GM19468 (cell line): ENCODE measurements at regions not wholly inside any gene's neighbourhood (a gene's known extent, or its start where the extent isn't known, plus 50 kb on each side); places are given as distances from the start of the nearest gene placed in this dataset.

ENCODE experiments used
- ATAC-seq: cut with Tn5 transposase; IDR thresholded peaks from one replicate; pipeline ENCODE4 v1.9.1; 2021; ENCODE audit warnings: mild to moderate bottlenecking, moderate library complexity, moderate number of reproducible peaks; ENCODE audit not compliant: unreplicated experiment; ENCODE audit errors: extremely low read depth

DNA sequence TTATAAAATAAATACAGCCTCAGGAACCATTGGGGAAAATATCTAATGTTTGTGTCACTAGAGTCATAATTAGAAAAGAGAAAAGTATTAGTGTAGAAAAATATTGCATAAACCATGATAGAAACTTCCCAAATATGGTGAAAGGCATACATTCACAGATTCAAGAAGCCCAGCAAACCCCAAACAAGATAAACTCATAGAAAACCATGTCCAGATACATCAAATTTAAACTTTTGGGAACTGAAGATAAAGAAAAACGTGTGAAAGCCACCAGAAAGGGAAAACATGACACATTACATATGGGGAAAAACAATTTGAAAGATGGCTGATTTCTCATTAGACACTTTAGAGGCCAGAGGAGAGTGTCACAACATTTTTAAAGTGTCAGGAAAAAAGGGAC lies 236.5 kb upstream of the FN1 start:
- no peak for ATAC-seq

DNA sequence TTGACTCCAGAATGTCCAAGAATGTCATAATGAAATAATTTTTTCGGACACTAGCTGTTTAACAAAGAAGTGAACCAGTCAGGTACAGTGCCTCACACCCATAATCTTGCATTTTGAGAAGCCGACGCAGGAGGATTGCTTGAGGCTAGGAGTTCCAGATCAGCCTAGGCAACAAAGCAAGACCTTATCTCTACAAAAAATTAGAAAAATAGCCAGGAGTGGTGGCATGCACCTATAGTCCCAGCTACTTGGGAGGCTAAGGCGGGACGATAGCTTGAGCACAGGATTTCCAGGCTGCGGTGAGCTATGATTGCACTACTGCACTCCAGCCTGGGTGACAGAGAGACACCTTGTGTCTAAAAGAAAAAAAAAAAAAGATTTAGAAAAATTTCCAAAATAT lies 235.8 kb upstream of the FN1 start:
- no peak for ATAC-seq

DNA sequence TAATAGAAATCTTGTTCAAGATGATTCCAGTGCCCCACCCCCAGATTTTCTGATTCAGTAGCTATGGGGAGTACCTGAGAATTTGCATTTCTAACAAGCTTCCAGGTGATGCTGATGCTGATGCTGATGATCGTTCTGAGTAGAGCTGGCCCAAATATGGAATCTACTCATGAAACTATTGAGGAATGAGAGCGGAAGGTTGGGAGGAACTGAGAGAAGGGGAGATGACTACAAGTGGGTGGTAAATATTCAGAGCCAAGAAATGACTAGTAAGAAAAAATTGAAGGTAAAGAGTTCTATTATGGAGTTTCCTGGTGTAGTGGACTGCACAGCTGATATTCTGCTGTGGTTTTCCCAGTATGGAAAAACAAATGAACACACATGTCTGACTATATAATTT lies 235.4 kb upstream of the FN1 start:
- ATAC-seq, result no peak

DNA sequence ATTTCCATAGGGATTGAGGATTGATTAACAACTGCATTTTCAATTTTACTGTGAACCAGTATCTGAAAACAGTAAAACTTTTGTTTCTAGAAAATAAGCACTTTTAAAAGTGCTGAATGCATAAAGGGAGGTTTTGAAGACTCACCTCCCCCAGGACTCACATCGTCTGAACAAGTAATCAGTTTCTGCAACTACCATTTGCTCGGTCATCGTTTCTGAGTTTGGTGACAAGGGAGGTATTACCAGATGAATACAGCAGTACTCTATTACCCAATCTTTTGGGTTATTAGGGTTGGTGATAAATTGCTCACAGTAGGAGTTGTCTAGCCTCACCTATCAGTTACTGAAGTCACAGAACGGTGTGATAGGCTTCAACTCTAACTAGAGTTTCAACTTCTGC lies 234.5 kb upstream of the FN1 start:
- no peak for ATAC-seq

DNA sequence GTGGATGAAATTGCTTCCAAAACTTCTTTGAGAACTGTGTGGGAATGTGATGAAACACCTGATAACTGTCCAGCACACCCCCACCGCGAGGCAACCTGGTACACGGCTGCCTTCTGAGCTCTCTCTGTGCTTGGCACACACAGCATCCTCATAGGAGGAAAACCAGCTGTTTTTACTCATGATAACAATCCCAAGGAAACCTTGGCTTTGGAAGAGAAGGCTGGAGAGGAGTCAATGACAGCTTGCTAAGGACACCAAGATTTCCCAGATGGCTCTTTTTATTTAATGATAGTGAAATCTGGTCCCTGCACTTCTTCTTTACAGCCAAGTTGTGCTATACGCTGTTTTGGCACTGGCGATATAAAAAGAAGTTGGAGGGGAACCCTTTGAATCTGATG lies 232.5 kb upstream of the FN1 start:
- no peak for ATAC-seq

DNA sequence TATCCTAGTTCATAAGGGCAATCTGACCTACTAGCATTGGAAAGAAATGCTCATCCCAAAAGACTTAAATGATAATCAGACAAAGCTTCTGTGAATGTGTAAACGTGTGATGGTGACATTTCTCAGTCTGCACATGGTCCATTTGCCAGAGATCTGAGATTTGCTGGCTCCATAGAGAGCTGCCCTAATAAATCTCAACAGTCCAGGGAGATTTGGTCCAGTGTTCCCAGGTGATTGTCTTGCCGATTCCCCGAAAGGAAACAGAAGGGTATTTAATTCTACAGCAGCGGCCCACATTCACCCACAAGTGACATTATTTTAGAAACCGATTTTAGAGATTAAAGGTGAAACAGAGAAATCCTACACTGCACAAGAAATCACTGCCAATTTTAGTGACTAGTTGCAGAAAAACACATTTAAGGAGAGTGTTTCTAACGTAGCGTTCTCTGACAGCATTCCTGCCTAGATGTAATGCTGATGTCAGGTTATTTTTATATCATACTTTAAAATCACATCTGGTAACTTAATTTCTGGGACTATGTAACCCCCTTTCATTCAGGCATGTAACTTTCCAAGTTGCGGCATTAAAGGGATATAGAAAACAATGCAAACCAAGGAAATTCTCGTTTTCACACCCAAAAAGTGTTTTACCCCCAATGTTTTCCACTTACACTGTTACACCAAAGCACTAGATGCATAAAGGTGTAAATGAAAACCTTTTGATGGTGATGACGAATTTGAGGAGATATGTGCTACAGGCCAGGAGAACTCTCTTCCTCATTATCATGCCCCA lies 231.9 kb upstream of the FN1 start:
- no peak for ATAC-seq

DNA sequence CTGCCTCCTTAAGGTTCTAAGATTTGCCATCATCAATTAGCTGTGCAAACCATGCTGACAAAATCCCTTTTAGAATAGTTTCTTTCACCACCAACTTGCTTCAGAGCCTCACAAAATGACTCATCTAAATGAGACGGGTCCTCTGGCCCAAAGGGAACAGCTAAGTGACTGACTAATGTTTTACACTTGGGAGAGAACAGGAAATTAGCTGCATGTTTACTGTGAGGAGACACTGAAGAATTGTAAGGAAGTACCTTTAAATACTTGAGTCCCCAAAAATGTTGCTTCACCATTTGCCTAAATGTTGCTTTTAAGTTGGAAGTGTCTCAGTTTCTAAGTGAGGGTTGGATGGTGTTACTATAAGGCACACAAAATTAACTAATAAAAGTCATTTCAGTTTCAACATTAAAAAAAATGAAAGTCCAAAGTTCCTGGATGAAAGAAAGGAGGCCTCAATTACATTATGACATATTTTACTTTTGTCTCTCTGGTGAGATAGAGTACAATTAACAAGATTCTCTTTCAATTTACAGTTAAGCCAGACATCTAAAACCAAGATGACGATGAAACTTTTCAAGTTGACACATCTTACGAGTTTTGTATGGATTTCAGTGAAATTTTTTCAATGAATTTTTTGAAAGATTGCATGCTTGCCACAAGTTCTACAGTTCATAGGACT lies 229.1 kb upstream of the FN1 start:
- no peak for ATAC-seq

DNA sequence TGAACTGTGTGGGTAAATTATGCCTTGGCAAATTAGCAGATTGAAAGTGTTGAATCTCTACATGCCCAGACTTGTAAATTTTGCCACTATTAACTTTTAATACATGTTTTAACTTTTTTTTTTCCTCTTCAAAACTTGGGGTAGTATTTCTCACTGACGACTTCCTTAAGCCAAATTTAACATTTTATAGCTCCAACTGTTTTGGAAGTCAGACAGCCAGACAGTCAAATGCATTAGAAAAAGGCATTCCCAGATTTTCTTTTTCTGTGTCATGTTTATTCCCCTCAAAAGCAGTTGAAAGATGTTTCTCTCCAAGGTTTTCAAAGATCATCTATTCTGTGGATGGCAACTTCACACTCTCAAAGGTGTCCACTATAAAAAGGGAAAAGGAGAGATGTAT lies 226.8 kb upstream of the FN1 start:
- ATAC-seq, result no peak

DNA sequence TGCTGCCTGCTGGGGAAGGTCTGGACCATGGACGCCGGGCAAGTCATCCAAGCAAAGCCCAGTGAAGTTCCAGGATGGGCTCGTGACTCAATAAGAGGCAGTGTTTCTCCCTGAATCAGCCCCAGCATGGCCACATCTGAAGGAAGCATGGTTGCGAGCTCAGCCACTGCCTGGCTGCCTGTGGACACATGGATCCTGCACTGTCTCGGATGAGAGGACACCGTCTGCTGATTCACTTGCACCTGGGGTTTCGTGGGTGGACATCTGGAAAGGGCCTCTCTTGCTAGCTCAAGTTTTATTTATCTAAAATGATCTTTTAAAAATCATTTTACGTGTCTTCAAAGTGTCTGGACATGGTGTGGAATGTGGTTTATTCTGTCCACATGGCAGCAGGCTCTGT lies 224.8 kb upstream of the FN1 start:
- ATAC-seq, result no peak

DNA sequence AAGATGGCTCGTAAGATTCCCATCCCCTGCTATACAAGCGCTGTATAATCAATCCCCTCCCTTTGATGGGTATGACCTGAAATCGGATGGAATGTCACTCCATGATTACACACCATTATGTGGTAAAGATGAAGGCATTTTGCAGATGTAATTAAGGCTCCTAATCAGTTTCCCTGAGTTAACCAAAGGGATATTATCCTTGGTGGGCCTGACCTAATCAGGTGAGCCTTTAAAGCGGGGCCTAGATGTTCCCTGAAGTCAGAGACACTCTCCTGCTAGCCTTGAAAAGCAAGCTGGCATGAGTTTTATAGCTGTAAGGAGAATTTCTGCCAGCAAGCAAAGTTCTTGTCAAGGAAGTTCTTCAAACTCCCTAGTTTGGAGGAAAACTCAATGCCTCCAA lies 223.8 kb upstream of the FN1 start:
- ATAC-seq, result no peak

DNA sequence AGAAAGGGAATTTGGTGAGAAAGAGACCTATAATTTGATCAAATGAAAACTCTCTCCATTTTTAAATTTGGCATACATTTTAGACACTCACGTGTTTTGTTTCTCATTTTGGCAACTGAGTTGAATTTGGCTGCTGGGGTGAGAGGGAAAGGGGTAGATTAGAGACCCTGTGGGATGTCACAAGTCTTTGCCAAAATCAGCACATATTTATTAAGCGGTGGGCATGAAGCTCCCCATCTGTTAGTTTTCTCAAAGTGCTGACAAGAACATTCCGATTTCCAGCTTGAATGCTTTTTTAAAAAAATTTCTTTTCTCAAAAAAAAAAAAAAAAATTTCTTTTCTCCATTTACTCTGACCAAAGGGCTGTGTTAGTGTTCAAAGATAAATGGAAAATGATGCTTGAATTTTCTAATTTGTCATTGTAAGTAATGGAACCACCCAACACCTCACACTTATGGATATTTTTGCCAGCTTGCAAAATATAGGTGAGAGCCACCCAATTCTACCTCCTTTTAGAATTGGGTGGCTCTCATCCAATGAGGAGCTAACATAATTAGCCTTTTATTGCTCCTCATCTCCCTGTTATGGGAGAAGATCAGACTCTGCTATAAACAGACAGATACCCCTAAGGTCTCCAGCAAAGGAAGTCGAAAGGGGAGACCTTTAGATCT lies 222.9 kb upstream of the FN1 start:
- ATAC-seq, result no peak

DNA sequence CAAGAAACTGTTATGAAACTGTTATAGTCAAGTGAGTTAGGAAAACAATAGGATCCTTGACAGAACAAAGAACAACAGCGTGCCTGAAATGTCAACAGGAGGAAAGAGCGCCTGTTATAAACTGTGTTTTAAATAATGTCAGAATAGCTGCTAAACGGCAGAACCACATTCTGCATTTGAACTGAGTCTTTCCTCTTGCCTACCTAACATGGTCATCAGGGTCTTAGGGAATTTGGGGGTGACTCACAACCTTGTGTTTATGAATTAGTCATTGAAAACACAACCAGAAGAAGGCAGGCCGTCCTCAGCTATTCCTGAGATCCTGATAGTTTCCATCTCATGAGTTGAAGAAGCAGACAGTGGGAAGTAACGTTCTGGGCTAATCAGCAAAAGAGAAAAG lies 222.0 kb upstream of the FN1 start:
- ATAC-seq, result no peak

DNA sequence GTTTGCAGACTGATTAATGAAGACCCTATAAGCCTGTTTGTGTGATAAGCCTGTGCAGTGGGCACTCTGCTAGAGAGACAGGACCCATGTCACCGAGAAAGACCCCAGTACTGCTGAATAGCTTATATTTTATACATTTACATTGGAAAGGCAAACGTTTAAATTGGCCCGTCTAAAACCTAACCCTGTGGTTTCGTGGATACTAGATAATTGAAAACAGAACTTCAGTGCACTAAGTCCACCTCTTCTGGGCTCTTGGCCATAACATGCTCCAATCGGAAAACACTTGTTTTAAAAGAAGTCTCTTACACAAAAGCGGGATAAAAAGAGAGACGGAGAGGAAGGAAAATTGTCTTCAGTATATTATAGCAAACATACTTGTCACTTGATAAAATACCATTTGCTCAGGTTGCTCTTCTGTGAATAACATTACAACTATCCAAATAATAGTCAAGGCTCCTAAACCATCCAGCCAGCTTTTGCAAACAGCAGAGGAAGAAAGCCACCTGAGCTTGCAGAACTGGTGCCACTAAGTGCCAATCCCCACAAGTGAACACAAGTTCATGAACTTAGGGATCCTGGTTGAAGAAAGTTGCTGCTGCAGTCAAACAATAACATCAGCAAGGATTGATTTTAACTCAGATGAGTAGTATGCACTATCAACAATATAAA lies 218.4 kb upstream of the FN1 start:
- no peak for ATAC-seq

DNA sequence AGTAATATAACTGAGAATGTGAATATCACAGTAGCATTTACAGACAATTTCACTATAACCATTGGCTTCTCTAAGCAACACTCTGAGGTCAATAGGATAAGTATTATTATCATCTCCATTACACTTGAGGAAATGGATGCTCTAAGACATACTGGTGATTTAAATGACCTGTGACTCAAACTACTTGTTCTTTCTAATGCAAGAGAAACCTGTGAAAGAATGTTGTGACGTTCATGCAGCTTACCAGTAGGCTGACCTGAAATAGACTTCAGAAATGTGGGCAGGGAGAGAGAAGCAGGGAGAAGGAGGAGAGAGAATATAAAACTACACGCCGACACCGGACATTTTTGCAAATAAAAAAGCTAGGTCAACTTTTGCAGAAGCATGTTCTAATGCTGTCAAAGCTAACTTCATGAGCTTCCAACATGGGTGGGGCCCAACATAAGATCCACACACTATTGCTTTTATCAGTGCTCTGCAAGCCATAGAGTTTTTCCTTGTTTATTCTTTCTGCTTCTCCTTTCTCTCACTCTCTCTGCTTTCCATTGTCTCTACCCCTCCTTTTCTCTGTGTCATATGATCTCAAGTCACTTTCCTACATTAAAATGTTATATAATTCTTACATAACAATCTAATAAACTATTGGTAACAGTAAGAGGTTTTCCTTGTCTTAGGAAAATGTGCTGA lies 217.6 kb upstream of the FN1 start:
- no peak for ATAC-seq

DNA sequence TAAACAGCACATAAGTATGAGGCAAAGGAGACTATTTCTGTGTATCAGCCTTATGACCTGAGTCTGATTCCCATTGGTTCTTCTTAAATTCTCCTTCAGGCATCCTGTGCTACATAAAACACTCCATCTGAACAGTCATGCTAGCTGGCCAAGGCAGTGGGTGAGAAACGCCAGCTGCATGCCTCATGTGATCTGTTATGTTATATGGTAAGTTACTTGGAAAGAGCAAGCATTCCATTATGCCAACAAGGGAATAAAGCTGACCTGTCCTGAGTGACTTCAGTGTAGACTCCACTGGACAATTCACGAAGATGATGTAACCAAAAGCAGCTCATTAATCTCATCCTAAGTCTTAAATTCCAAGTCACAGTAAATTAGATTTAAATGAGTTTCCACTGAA lies 216.5 kb upstream of the FN1 start:
- no peak for ATAC-seq

DNA sequence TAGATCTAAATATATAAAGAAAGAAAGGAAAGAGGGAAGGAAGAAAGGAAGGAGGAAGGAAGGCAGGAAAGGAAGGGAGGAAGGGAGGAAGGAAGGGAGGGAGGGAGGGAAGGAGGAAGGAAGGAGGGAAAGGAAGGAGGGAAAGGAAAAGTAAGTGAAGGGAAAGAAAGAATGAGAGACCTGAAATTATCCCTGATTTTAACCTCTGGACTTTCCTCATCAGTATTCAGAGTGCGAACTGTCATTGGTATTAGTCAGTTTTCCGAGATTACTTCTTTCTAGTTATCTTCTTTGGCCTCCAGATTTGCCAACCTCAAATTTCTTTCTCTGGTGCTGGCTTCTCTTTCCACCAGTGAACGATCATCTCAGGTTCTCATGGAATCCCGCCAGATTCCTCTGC lies 215.5 kb upstream of the FN1 start:
- no peak for ATAC-seq

DNA sequence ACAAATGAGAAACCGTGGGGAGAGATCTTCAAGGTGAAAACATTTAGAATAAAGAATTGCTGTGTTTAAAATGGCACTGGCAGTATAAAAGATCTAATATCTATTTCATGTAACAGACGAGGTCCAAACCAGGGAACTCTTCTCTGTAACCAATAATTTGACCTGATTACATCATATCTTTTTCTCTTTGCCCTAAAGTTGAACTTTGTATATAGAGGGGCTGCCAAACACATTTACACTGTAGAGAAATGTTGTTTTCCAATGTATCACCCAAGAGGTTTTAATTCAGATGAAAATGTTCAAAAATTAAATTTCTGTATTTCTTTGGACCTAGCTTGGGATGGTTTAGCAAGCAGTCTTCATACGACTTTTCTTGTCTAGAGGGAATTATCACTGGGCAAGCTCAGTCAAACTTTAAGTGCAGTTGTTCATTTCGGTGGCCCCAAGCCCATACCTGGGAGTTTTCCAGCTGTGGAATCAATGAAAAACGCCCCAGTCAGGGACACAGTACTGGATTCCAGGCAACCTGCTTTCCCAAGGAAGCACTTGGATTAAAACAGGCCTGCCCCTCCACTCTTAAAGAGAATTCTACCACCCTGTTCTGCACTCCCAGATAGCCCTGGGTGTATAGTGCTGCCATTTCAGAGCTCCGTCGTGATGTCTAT lies 208.5 kb upstream of the FN1 start:
- ATAC-seq, result no peak

DNA sequence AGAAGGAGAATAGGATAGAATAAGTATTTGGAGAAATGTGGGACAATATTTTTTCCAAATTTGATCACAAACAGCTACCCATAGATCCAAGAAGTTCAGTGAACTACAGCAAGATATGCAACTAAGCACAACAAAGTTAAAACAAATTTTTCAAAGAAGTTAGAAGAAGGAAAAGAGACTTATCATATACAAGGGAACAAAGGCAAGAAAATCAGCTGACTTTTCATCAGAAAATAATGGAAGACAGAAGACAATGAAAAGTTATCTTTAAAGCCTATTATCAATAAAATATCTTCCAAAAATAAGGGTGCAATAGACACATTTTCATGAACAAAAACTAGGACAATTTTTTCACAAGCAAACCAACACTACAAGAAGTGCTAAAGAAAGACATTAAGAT lies 202.8 kb upstream of the FN1 start:
- no peak for ATAC-seq

DNA sequence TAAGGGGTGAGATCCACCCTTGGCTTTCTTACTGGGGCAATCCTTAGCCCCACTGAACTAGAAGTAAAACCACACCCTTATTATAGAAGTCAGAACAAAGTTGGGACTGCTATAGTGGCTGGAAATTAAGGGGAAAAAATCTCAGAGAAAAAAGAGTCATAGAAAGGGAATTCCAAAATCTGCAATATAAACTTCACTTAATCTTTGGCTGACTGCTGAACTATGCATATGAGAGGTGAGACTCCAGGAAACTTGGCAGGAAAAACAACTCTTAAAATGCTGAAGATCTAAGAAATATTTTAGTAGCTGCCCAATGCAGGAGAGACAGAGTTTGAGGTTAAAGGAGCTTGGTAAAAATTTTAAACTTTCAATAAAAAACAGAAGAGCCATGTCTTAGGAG lies 201.8 kb upstream of the FN1 start:
- no peak for ATAC-seq

DNA sequence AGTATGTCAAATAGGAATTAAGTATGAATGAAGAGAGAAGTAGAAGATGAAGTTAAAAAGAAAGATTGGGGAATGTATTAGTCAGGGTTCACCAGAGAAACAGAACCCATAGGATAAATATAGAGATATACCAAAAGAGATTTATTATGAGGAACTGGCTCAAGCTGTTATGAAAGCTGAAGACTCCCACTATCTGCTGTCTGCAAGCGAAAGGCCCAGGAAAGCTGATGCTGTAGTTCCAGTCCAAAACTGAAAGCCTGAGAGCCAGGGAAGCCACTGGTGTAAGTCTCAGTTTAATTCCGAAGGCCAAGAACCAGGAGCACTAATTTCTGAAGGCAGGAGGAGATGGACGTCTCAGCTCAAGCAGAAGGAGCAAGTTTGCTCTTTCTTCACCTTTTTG lies 200.9 kb upstream of the FN1 start:
- no peak for ATAC-seq
